Testis (tissue), 2 donors: ENCODE measurements at regions not wholly inside any gene's neighbourhood (a gene's known extent, or its start where the extent isn't known, plus 50 kb on each side); places are given as distances from the start of the nearest gene placed in this dataset.

Source experiments
- CTCF ChIP-seq, 3 experiments: fragments of 450-650 bp in 2 of 3; fragments of 200-600 bp in 1 of 3; sonication (generic) in 1 of 3; IDR thresholded peaks; one replicate each; pipeline ENCODE4 v1.5.1; 2016 to 2019; ENCODE audit warnings: antibody characterized with exemption in 3 of 3, mild to moderate bottlenecking in 2 of 3, moderate library complexity in 1 of 3
- POLR2A ChIP-seq: fragments of 450-650 bp; IDR thresholded peaks from one replicate; pipeline ENCODE4 v1.6.1; 2017; ENCODE audit warnings: antibody characterized with exemption, mild to moderate bottlenecking, moderate library complexity

GRCh38 chr20:11355345-11355744 is 562.3 kb upstream of the BTBD3 start:
- TF ChIP-seq POLR2A (no peak), CTCF (IDR thresholded peaks at IDR 0.05) (no peak)
